ENCODE measurements at regions not wholly inside any gene's neighbourhood (a gene's known extent, or its start where the extent isn't known, plus 50 kb on each side); places are given as distances from the start of the nearest gene placed in this dataset.

GRCh38 chr11:122394313-122394712 lies 261.2 kb upstream of the UBASH3B start:
- TF ChIP-seq SNAI2 (CRISPR knock-in tag; IDR thresholded peaks at IDR 0.05) = no peak
- TF ChIP-seq ZNF70 (CRISPR knock-in tag; IDR thresholded peaks at IDR 0.05) = no peak
- no peak for TF ChIP-seq ZC3H10 (CRISPR knock-in tag; IDR thresholded peaks at IDR 0.05)
- TF ChIP-seq, protein P1, sequence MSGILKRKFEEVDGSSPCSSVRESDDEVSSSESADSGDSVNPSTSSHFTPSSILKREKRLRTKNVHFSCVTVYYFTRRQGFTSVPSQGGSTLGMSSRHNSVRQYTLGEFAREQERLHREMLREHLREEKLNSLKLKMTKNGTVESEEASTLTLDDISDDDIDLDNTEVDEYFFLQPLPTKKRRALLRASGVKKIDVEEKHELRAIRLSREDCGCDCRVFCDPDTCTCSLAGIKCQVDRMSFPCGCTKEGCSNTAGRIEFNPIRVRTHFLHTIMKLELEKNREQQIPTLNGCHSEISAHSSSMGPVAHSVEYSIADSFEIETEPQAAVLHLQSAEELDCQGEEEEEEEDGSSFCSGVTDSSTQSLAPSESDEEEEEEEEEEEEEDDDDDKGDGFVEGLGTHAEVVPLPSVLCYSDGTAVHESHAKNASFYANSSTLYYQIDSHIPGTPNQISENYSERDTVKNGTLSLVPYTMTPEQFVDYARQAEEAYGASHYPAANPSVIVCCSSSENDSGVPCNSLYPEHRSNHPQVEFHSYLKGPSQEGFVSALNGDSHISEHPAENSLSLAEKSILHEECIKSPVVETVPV (CRISPR knock-in tag; IDR thresholded peaks at IDR 0.05) = no peak
- no peak for TF ChIP-seq TOX (CRISPR knock-in tag; IDR thresholded peaks at IDR 0.05; ENCODE audit: borderline replicate concordance)
- TF ChIP-seq, protein P2, sequence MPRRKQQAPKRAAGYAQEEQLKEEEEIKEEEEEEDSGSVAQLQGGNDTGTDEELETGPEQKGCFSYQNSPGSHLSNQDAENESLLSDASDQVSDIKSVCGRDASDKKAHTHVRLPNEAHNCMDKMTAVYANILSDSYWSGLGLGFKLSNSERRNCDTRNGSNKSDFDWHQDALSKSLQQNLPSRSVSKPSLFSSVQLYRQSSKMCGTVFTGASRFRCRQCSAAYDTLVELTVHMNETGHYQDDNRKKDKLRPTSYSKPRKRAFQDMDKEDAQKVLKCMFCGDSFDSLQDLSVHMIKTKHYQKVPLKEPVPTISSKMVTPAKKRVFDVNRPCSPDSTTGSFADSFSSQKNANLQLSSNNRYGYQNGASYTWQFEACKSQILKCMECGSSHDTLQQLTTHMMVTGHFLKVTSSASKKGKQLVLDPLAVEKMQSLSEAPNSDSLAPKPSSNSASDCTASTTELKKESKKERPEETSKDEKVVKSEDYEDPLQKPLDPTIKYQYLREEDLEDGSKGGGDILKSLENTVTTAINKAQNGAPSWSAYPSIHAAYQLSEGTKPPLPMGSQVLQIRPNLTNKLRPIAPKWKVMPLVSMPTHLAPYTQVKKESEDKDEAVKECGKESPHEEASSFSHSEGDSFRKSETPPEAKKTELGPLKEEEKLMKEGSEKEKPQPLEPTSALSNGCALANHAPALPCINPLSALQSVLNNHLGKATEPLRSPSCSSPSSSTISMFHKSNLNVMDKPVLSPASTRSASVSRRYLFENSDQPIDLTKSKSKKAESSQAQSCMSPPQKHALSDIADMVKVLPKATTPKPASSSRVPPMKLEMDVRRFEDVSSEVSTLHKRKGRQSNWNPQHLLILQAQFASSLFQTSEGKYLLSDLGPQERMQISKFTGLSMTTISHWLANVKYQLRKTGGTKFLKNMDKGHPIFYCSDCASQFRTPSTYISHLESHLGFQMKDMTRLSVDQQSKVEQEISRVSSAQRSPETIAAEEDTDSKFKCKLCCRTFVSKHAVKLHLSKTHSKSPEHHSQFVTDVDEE (CRISPR knock-in tag; IDR thresholded peaks at IDR 0.05) = no peak
- TF ChIP-seq ARNTL (CRISPR knock-in tag; IDR thresholded peaks at IDR 0.05; ENCODE audit: borderline replicate concordance, low read depth) = no peak
- TF ChIP-seq ZFP30 (CRISPR knock-in tag; IDR thresholded peaks at IDR 0.05) = no peak
- no peak for TF ChIP-seq ZNF8 (CRISPR knock-in tag; IDR thresholded peaks at IDR 0.05)
- TF ChIP-seq PATZ1 (CRISPR knock-in tag; IDR thresholded peaks at IDR 0.05; ENCODE audit: borderline replicate concordance) = no peak
- TF ChIP-seq RARB (CRISPR knock-in tag; IDR thresholded peaks at IDR 0.05) = no peak
- TF ChIP-seq OSR1 (CRISPR knock-in tag; IDR thresholded peaks at IDR 0.05) = no peak

All from SK-N-SH treated with all-trans-retinoic acid at 6 μM for 48 hours (cell line).